ENCODE measurements at regions not wholly inside any gene's neighbourhood (a gene's known extent, or its start where the extent isn't known, plus 50 kb on each side); places are given as distances from the start of the nearest gene placed in this dataset.

GRCh38 chr3:20574746-20575145, 388.7 kb upstream of the SGO1 start:
- intact Hi-C loops (cut with DNase I): no loop called here
- H3K36me3 ChIP-seq: no peaks in the 10 kb centered on the region
- H3K4me1 ChIP-seq: no peaks in the 10 kb centered on the region
- no peak overlapping the region for H3K4me3 ChIP-seq (replicated peaks in 1 of 3)
- WGBS, 2 donors: 78 to 80% methylated on average over 4 of the region's 4 CpGs
- H3K9me3 ChIP-seq: no peaks in the 10 kb centered on the region
- TF ChIP-seq CTCF (IDR thresholded peaks at IDR 0.05): no peak
- no peak for TF ChIP-seq POLR2A (IDR thresholded peaks at IDR 0.05)
- no peak for DNase-seq
- no peak overlapping the region for H3K27ac ChIP-seq
- no peaks in the 10 kb centered on the region for H3K27me3 ChIP-seq

GRCh38 chr3:20573175-20573574, 387.2 kb upstream of the SGO1 start:
- no peaks in the 10 kb centered on the region for H3K27me3 ChIP-seq
- DNase-seq: no peak
- H3K9me3 ChIP-seq: no peaks in the 10 kb centered on the region
- no peaks in the 10 kb centered on the region for H3K4me1 ChIP-seq
- intact Hi-C loops (cut with DNase I): no loop called here
- 91 to 94% methylated on average over 3 of the region's 3 CpGs for WGBS, 2 donors
- no peak overlapping the region for H3K27ac ChIP-seq
- TF ChIP-seq POLR2A (IDR thresholded peaks at IDR 0.05): no peak
- TF ChIP-seq CTCF (IDR thresholded peaks at IDR 0.05): no peak
- no peaks in the 10 kb centered on the region for H3K36me3 ChIP-seq
- H3K4me3 ChIP-seq (replicated peaks in 1 of 3): no peak overlapping the region

GRCh38 chr3:20572473-20572872, 386.5 kb upstream of the SGO1 start:
- TF ChIP-seq CTCF (IDR thresholded peaks at IDR 0.05): no peak
- TF ChIP-seq POLR2A (IDR thresholded peaks at IDR 0.05): no peak
- intact Hi-C loops (cut with DNase I): no loop called here

GRCh38 chr3:20569310-20569709, 383.3 kb upstream of the SGO1 start:
- WGBS, 2 donors: 23% methylated on average over 2 of the region's 2 CpGs

More at GRCh38 chr3:20572473-20572872, 386.5 kb upstream of the SGO1 start:
- Histone ChIP-seq H3K27me3 (no peaks in the 10 kb centered on the region), H3K4me1 (no peaks in the 10 kb centered on the region), H3K9me3 (no peaks in the 10 kb centered on the region), H3K36me3 (no peaks in the 10 kb centered on the region), H3K27ac (no peak overlapping the region), H3K4me3 (replicated peaks in 1 of 3) (no peak overlapping the region)
- no peak for DNase-seq
- WGBS, 2 donors: 93 to 95% methylated on average over 5 of the region's 5 CpGs

GRCh38 chr3:20564966-20565365, 379.0 kb upstream of the SGO1 start:
- intact Hi-C loops (cut with DNase I): no loop called here

More at GRCh38 chr3:20569310-20569709, 383.3 kb upstream of the SGO1 start:
- H3K27me3 ChIP-seq: no peaks in the 10 kb centered on the region
- no peak overlapping the region for H3K4me3 ChIP-seq (replicated peaks in 1 of 3)
- no peak for DNase-seq
- H3K9me3 ChIP-seq: no peaks in the 10 kb centered on the region
- no peak overlapping the region for H3K27ac ChIP-seq
- TF ChIP-seq POLR2A (IDR thresholded peaks at IDR 0.05) (no peak), CTCF (IDR thresholded peaks at IDR 0.05) (no peak)
- no peaks in the 10 kb centered on the region for H3K36me3 ChIP-seq
- no peaks in the 10 kb centered on the region for H3K4me1 ChIP-seq
- intact Hi-C loops (cut with DNase I): no loop called here

More at GRCh38 chr3:20564966-20565365, 379.0 kb upstream of the SGO1 start:
- DNase-seq: no peak
- Histone ChIP-seq H3K27ac (no peak overlapping the region), H3K9me3 (no peaks in the 10 kb centered on the region), H3K4me3 (replicated peaks in 1 of 3) (no peak overlapping the region), H3K36me3 (no peaks in the 10 kb centered on the region), H3K27me3 (no peaks in the 10 kb centered on the region), H3K4me1 (no peaks in the 10 kb centered on the region)
- WGBS, 2 donors: 73 to 87% methylated on average over 3 of the region's 3 CpGs
- TF ChIP-seq POLR2A (IDR thresholded peaks at IDR 0.05) (no peak), CTCF (IDR thresholded peaks at IDR 0.05) (no peak)

Data from thyroid gland (tissue), 4 donors.